LoVo (cell line): ENCODE measurements at regions not wholly inside any gene's neighbourhood (a gene's known extent, or its start where the extent isn't known, plus 50 kb on each side); places are given as distances from the start of the nearest gene placed in this dataset.
A peak's percentile ranks its signal among the peaks of the same experiment; 100 is the strongest.

ENCODE experiments used
- DNase-seq: peaks from one replicate; pipeline ENCODE4 v3.0.0-alpha.2; 2016; ENCODE audit warnings: low spot score

GRCh38 chr6:4294636-4295035 lies 159.3 kb upstream of the ECI2 start:
- no peak for DNase-seq

- no peak for DNase-seq
Measured at GRCh38 chr6:4291453-4292403, 156.4 kb upstream of the ECI2 start.

GRCh38 chr6:4289770-4290320 lies 154.5 kb upstream of the ECI2 start:
- DNase-seq: no peak

- no peak for DNase-seq
Measured at GRCh38 chr6:4287811-4288244, 152.5 kb upstream of the ECI2 start.

- DNase-seq: no peak
Measured at GRCh38 chr6:4287372-4287771, 152.0 kb upstream of the ECI2 start.

GRCh38 chr6:4282926-4283325 lies 147.6 kb upstream of the ECI2 start:
- DNase-seq: no peak

GRCh38 chr6:4281341-4282293 lies 146.2 kb upstream of the ECI2 start:
- DNase-seq: peak; percentile 58

- DNase-seq: peak; percentile 35
Measured at GRCh38 chr6:4280707-4281106, 145.3 kb upstream of the ECI2 start.

GRCh38 chr6:4280031-4280430 lies 144.7 kb upstream of the ECI2 start:
- DNase-seq: no peak

GRCh38 chr6:4274382-4275082 lies 139.2 kb upstream of the ECI2 start:
- DNase-seq: no peak

GRCh38 chr6:4272996-4273395 lies 137.6 kb upstream of the ECI2 start:
- DNase-seq: no peak

GRCh38 chr6:4271761-4272470 lies 136.5 kb upstream of the ECI2 start:
- DNase-seq: no peak

- no peak for DNase-seq
Measured at GRCh38 chr6:4270776-4271175, 135.4 kb upstream of the ECI2 start.

- no peak for DNase-seq
Measured at GRCh38 chr6:4270001-4270400, 134.6 kb upstream of the ECI2 start.

- DNase-seq: no peak
Measured at GRCh38 chr6:4268171-4268570, 132.8 kb upstream of the ECI2 start.

- DNase-seq: no peak
Measured at GRCh38 chr6:4265740-4266139, 130.4 kb upstream of the ECI2 start.

GRCh38 chr6:4264601-4265000 lies 129.2 kb upstream of the ECI2 start:
- DNase-seq: no peak

GRCh38 chr6:4264081-4264480 lies 128.7 kb upstream of the ECI2 start:
- no peak for DNase-seq

GRCh38 chr6:4262526-4262925 lies 127.2 kb upstream of the ECI2 start:
- DNase-seq: no peak

GRCh38 chr6:4259391-4259790 lies 124.0 kb upstream of the ECI2 start:
- no peak for DNase-seq

- DNase-seq: no peak
Measured at GRCh38 chr6:4258733-4259132, 123.4 kb upstream of the ECI2 start.
